HT-29 (cell line): ENCODE measurements at regions not wholly inside any gene's neighbourhood (a gene's known extent, or its start where the extent isn't known, plus 50 kb on each side); places are given as distances from the start of the nearest gene placed in this dataset.

Source experiments
- DNase-seq: peaks from one replicate; pipeline ENCODE4 v3.0.0-alpha.2; 2015; ENCODE audit warnings: low spot score

GRCh38 chr16:62692685-62693084 is 656.4 kb upstream of the CDH8 start:
- no peak for DNase-seq

GRCh38 chr16:62681819-62682218 is 645.6 kb upstream of the CDH8 start:
- no peak for DNase-seq

- DNase-seq: no peak
Observed at GRCh38 chr16:62678796-62679195, 642.6 kb upstream of the CDH8 start.

GRCh38 chr16:62676306-62676705 is 640.1 kb upstream of the CDH8 start:
- DNase-seq: no peak

GRCh38 chr16:62665269-62665668 is 629.0 kb upstream of the CDH8 start:
- no peak for DNase-seq

- no peak for DNase-seq
Observed at GRCh38 chr16:62664566-62664965, 628.3 kb upstream of the CDH8 start.

- DNase-seq: no peak
Observed at GRCh38 chr16:62661435-62661834, 625.2 kb upstream of the CDH8 start.

- DNase-seq: no peak
Observed at GRCh38 chr16:62657116-62657515, 620.9 kb upstream of the CDH8 start.

- DNase-seq: no peak
Observed at GRCh38 chr16:62652441-62653120, 616.3 kb upstream of the CDH8 start.

- DNase-seq: no peak
Observed at GRCh38 chr16:62648256-62648655, 612.0 kb upstream of the CDH8 start.

GRCh38 chr16:62644030-62644812 is 608.0 kb upstream of the CDH8 start:
- no peak for DNase-seq

- no peak for DNase-seq
Observed at GRCh38 chr16:62642677-62643076, 606.4 kb upstream of the CDH8 start.

- DNase-seq: no peak
Observed at GRCh38 chr16:62639890-62640289, 603.7 kb upstream of the CDH8 start.

- no peak for DNase-seq
Observed at GRCh38 chr16:62638964-62639870, 603.0 kb upstream of the CDH8 start.

GRCh38 chr16:62638324-62638911 is 602.2 kb upstream of the CDH8 start:
- DNase-seq: no peak

GRCh38 chr16:62625326-62625725 is 589.1 kb upstream of the CDH8 start:
- no peak for DNase-seq

GRCh38 chr16:62620275-62620674 is 584.0 kb upstream of the CDH8 start:
- no peak for DNase-seq

GRCh38 chr16:62615526-62615925 is 579.3 kb upstream of the CDH8 start:
- no peak for DNase-seq

GRCh38 chr16:62610291-62610690 is 574.1 kb upstream of the CDH8 start:
- DNase-seq: no peak

- DNase-seq: no peak
Observed at GRCh38 chr16:62602790-62603189, 566.6 kb upstream of the CDH8 start.

GRCh38 chr16:62597875-62598274 is 561.6 kb upstream of the CDH8 start:
- DNase-seq: no peak

- DNase-seq: no peak
Observed at GRCh38 chr16:62596584-62596983, 560.3 kb upstream of the CDH8 start.
